Forelimb muscle (tissue), 1 donor: ENCODE measurements at regions not wholly inside any gene's neighbourhood (a gene's known extent, or its start where the extent isn't known, plus 50 kb on each side); places are given as distances from the start of the nearest gene placed in this dataset.
"Not testable (repeated sequence)": the region's sequence is repeated elsewhere in the genome, so short reads cannot be mapped to it uniquely, and the experiment has no call there.

ENCODE experiments used
- DNase-seq: peaks from one replicate; pipeline ENCODE4 v3.0.0-alpha.2; 2013; ENCODE audit warnings: low read depth

DNA sequence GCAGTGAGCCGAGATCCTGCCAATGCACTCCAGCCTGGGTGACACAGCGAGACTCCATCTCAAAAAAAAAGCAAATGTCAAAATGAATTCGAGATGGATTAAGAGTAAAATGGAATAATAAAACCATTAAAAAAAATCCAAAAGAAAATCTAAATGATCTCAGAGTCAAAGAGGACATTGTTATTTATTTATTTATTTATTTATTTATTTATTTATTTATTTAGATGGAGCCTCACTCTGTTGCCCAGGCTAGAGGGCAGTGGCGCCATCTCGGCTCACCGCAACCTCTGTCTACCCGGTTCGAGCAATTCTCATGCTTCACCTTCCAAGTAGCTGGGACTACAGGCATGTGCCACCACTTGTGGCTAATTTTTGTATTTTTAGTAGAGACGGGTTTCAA lies 349.2 kb downstream of the ANKRD30A start:
- no peak for DNase-seq

DNA sequence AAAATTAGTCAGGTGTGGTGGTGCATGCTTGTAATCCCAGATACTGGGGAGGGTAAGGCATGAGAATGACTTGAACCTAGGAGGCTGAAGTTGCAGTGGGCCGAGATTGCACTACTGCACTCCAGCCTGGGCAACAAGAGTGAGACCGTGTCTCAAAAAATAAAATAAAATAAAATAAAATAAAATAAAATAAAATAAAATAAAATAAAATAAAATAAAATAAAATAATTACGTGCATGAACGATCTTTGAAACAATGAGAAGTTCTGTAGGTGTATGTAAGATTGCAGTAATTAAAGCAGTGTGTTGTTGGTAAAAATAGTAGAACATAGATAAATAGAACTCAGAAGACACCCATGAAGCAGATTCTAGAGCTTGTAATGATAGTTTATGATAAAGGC lies 348.5 kb downstream of the ANKRD30A start:
- no peak for DNase-seq

DNA sequence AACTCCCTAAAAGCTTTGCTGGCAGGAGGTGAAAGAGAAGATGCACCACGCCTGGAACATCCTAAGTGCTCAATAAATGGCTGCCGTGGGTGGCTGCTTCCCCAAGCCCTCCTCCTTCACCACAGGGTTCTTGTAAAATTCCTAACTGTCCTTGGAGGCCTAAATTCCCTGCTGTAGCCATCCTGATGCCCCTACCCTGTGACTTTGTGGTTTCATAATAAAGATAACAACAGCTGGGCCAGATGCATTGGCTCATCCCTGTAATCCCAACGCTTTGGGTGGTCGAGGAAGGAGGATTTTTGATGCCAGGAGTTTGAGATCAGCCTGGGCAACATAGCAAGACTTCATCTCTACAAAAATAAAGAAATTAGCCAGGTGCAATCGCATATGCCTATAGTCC lies 341.8 kb downstream of the ANKRD30A start:
- DNase-seq, result no peak

DNA sequence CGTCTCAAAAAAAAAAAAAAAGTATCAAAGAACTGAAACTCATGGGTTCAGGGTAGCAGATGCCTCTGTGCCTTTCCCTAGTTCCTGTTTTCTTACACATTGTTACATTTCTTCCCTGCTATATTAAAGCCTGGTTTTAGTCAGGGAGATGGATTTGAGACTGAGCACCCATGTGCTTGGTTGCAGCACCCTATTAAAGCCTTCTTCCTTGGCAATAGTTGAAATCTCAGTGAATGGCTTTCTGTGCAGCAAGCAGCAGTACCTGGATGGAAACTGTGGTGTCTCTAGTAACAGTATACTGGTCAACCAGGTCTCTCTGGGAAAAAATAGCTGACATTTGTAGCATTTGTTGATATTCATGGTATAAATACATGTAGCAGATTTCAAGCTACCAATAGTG lies 331.1 kb downstream of the ANKRD30A start:
- DNase-seq, result no peak

DNA sequence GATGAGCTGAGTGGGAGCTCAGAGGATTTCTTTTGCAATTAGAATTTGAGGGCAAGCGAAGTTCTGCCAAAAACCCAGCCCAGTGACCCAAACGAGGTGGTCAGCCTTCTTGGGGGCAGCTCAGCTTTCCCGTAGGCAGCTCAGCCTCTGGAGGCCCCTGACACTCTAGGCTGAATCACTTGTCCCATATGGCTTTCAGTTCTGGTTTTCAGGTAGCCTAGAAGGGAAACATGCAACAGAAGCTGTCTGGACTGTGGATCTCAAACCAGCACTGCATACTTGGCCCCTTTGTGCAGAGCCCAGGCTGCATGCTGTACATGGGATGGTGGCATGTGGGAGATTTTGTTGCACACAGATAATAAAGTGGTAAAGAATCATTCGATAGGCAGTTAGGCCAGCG lies 322.8 kb downstream of the ANKRD30A start:
- no peak for DNase-seq

DNA sequence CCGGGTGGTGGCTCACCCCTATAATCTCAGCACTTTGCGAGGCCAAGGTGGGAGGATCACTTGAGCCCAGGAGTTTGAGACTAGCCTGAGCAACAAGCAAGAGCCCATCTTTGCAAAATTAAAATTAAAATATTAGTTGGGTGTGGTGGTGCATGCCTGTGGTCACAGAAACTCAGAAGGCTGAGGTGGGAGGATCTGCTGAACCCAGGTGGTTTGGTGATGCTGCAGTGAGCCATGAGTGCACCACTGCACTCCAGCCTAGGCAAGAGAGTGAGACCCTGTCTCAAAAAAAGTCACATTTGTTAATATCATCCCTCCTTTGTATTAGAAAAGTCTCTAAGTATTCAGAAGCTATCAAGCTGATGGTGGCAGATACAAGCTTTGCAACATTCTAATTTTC lies 317.5 kb downstream of the ANKRD30A start:
- DNase-seq, result no peak

DNA sequence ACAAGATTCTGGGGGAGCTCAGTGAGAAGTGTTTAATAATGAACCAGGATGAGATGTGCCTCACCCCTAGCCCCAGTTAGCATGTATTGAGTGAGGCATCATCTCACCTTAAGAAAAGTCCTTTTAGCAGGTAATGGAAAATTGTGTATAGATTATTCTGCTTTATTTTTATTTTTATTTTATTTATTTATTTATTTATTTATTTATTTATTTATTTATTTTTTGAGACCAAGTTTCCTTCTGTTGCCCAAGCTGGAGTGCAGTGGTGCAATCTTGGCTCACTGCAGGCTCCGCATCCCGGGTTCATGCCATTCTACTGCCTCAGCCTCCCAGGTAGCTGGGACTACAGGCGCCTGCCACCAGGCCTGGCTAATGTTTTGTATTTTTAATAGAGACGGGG lies 315.8 kb downstream of the ANKRD30A start:
- DNase-seq, result not testable (repeated sequence)

DNA sequence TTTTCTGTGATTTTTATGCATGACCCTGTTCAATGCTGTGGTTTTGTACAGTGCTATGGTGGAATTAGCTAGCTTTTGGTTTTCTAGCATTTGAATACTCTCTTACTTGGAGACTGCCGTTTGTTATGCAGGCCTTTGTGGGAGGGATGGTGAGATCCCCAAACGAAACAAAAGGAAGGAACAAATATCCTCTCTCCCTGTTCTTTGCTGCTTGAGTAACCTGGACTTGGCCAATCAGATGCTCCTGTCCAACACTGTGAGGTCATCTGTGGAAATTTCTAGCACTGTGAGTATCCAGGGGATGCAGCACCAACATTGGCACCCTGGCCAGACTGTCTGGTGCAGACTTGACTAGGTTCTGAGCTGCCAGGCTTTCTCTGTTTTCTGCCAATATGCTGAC lies 314.4 kb downstream of the ANKRD30A start:
- DNase-seq, result no peak

DNA sequence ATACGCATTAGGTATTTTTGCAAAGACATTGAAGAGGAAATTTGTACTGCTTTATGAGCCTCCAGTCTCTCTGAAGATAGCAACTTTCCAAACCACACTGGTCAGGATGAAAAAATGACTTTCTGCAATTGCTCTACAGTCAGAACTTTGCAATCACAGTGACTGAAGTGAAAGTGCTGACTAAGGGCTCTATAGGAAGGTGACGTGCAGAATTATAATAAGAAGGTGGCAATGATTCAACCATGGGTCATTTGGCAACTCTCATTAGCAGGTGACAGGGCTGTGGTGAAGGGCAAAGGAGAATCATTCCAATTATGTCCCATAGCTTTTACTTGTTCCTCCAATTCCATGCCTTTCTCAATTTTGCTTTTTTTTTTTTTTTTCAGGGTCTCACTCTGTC lies 311.0 kb downstream of the ANKRD30A start:
- DNase-seq, result no peak

DNA sequence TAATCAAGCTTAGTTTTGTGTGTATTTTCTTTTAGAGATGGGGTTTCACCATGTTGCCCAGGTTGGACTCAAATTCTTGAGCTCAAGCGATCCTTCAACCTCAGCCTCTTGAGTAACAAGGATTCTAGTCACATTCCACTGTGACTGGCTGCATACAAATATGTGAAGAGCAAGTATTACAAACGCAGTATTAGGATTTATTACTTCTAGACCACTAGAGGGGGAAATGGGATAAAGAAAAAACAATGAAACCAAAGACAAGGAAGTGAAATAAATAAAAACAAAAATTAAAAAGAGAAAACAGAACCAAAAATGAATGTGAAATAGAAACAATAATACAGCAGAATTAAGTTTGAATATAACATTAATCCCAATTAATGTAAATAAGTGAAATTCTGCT lies 308.7 kb downstream of the ANKRD30A start:
- DNase-seq, result no peak
